SH-SY5Y (cell line): ENCODE measurements at regions not wholly inside any gene's neighbourhood (a gene's known extent, or its start where the extent isn't known, plus 50 kb on each side); places are given as distances from the start of the nearest gene placed in this dataset.
A peak's percentile ranks its signal among the peaks of the same experiment; 100 is the strongest.

ENCODE experiments used
- GATA2 ChIP-seq: IDR thresholded peaks from 2 replicates; pipeline ENCODE4 v1.6.1; 2011; ENCODE audit warnings: mild to moderate bottlenecking, low read depth, low read length
- GATA3 ChIP-seq: IDR thresholded peaks from 2 replicates; pipeline ENCODE4 v1.6.1; 2011; ENCODE audit warnings: low read depth, mild to moderate bottlenecking, low read length, moderate library complexity

- TF ChIP-seq GATA2 (no peak), GATA3 (no peak)
Observed at GRCh38 chr6:41438746-41439145, 103.3 kb downstream of the NCR2 start.

GRCh38 chr6:41439524-41440418 is 104.4 kb downstream of the NCR2 start:
- TF ChIP-seq GATA2: no peak
- TF ChIP-seq GATA3: no peak

- TF ChIP-seq GATA2 (no peak), GATA3 (no peak)
Observed at GRCh38 chr6:41440958-41441357, 105.2 kb upstream of the FOXP4 start.

- TF ChIP-seq GATA2: no peak
- no peak for TF ChIP-seq GATA3
Observed at GRCh38 chr6:41441598-41442351, 104.4 kb upstream of the FOXP4 start.

- TF ChIP-seq GATA3 (no peak), GATA2 (no peak)
Observed at GRCh38 chr6:41442352-41442672, 103.9 kb upstream of the FOXP4 start.

GRCh38 chr6:41442800-41443501 is 103.2 kb upstream of the FOXP4 start:
- TF ChIP-seq GATA3 (no peak), GATA2 (no peak)

GRCh38 chr6:41443616-41444525 is 102.3 kb upstream of the FOXP4 start:
- no peak for TF ChIP-seq GATA2
- no peak for TF ChIP-seq GATA3

- TF ChIP-seq GATA3 (no peak), GATA2 (no peak)
Observed at GRCh38 chr6:41445261-41445660, 100.9 kb upstream of the FOXP4 start.

- TF ChIP-seq GATA3: no peak
- no peak for TF ChIP-seq GATA2
Observed at GRCh38 chr6:41446132-41446531, 100.0 kb upstream of the FOXP4 start.

GRCh38 chr6:41446907-41447545 is 99.2 kb upstream of the FOXP4 start:
- TF ChIP-seq GATA3: no peak
- no peak for TF ChIP-seq GATA2

- no peak for TF ChIP-seq GATA2
- no peak for TF ChIP-seq GATA3
Observed at GRCh38 chr6:41448256-41448655, 97.9 kb upstream of the FOXP4 start.

- TF ChIP-seq GATA2 (no peak), GATA3 (no peak)
Observed at GRCh38 chr6:41449399-41450245, 96.6 kb upstream of the FOXP4 start.

- no peak for TF ChIP-seq GATA2
- no peak for TF ChIP-seq GATA3
Observed at GRCh38 chr6:41450581-41450980, 95.6 kb upstream of the FOXP4 start.

- TF ChIP-seq GATA3: no peak
- TF ChIP-seq GATA2: peak; percentile 15; the same call in 1 of the 2 replicates
Observed at GRCh38 chr6:41451039-41451438, 95.1 kb upstream of the FOXP4 start.
